ES-I3 (cell line): ENCODE measurements at regions not wholly inside any gene's neighbourhood (a gene's known extent, or its start where the extent isn't known, plus 50 kb on each side); places are given as distances from the start of the nearest gene placed in this dataset.

ENCODE experiments used
- H3K36me3 ChIP-seq: 2 replicates; pipeline ENCODE4 v1.6.1; 2013; ENCODE audit warnings: mild to moderate bottlenecking, low read length, control low read depth, moderate library complexity; ENCODE audit not compliant: insufficient read depth
- H3K4me1 ChIP-seq: 2 replicates; pipeline ENCODE4 v1.6.1; 2013; ENCODE audit warnings: mild to moderate bottlenecking, control low read depth, low read length; ENCODE audit not compliant: insufficient read depth
- H3K9ac ChIP-seq: 2 replicates; pipeline ENCODE4 v1.6.1; 2013; ENCODE audit warnings: low read depth, mild to moderate bottlenecking, low read length, moderate library complexity
- H3K9me3 ChIP-seq: 2 replicates; pipeline ENCODE4 v1.6.1; 2013; ENCODE audit warnings: mild to moderate bottlenecking, low read length, moderate library complexity; ENCODE audit not compliant: control insufficient read depth, insufficient read depth

DNA sequence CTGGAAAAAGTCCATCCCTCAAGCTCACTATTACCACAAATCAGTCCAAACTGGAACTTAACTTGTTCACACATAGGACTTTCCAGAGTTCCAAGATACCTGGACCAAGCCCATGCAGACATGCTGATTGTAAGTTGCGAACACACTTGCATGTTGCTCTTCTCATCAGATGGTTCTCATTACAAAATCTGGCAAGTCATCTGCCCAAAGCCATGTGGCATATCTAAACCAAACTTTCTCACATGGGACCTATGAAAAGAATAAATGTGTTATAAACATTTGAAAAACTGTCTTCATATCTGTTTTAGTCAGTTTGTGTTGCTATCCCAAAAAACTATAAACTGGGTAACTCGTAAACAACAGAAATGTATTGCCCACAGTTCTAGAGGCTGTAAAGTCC lies 58.8 kb upstream of the MKLN1 start:
- Histone ChIP-seq H3K36me3 (no peaks in the 10 kb centered on the region), H3K9me3 (no peaks in the 10 kb centered on the region), H3K9ac (no peak overlapping the region), H3K4me1 (no peaks in the 10 kb centered on the region)

DNA sequence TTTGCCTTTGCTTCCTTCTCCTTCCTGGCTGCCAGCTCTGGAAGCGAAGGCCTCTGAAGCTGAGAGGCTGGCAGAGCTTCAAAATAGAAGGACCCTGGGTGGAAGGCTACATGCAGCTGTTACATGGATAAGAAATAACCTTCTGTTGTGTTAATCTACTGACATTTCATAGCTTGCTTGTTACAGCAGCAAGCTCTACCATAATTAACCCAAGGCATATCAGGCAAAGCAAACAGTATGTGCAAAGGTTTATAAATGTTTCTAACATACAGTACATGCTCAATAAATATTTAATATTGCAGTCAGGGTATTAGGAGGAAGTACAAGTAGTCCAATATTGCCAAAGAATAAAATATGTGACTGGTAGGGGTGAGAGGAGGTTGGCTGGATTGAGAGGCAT lies 55.6 kb upstream of the MKLN1 start:
- Histone ChIP-seq H3K36me3 (no peaks in the 10 kb centered on the region), H3K9ac (no peak overlapping the region), H3K9me3 (no peaks in the 10 kb centered on the region), H3K4me1 (no peaks in the 10 kb centered on the region)

DNA sequence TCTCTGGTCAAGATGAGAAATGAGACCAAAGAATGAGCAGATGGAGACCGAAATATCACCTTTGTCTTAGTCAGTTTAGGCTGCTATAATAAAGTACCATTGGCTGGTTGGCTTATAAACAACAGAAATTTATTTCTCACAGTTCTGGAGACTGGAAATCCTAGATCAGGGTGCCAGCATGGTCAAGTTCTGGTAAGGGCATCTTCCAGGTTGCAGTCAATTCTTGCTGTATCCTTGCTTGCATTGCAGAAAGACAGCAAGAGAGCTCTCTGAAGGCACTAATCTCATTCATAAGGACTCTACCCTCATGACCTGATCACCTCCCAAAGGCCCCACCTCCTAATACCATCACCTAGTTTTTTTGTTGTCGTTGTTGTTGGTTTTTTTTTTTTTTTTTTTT lies 52.7 kb upstream of the MKLN1 start:
- H3K9ac ChIP-seq = no peak overlapping the region
- H3K36me3 ChIP-seq = no peaks in the 10 kb centered on the region
- H3K9me3 ChIP-seq = no peaks in the 10 kb centered on the region

DNA sequence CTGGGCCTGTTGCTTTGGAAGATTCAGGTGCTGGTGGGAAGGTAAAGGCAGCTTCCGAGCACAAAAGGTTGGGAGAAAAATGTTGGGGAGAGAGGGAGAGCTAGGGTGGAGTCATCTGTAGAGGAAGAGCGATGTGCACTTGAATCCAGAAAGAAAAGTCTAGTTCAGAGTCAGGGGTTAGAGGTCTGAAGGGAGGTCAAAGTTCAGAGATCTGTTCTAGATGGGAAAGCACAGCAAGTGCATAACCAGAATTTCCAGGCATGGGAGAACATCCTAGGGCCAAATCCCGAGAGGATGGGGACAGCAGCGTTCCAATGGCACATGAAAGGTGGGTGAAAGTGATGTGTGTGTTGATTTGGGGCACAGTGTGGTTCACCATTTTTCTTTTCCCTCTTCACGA lies 51.5 kb upstream of the MKLN1 start:
- H3K9me3 ChIP-seq = no peaks in the 10 kb centered on the region
- no peak overlapping the region for H3K9ac ChIP-seq
- H3K36me3 ChIP-seq = no peaks in the 10 kb centered on the region
- H3K4me1 ChIP-seq = no peaks in the 10 kb centered on the region

More for the DNA sequence above, 52.7 kb upstream of the MKLN1 start:
- no peaks in the 10 kb centered on the region for H3K4me1 ChIP-seq

DNA sequence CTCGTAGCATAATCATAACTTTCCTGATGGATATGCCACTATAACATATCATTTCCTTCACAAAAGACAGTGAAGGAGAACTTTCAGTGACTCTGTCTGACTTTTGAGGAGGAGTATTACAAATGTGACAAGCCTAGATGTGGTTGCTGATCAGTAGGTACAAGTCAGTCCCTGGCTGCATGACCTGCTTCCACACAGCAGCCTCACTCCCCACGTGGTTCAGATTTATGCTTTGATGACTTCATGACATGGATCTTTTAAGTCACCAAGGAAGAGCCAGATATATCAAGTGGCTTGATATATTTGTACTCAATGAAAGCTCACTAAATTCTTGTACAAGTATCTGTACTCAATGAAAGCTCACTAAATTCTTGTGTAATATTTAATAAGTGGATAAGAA lies 50.9 kb upstream of the MKLN1 start:
- Histone ChIP-seq H3K4me1 (no peaks in the 10 kb centered on the region), H3K9ac (no peak overlapping the region), H3K36me3 (no peaks in the 10 kb centered on the region), H3K9me3 (no peaks in the 10 kb centered on the region)
